ENCODE measurements at regions not wholly inside any gene's neighbourhood (a gene's known extent, or its start where the extent isn't known, plus 50 kb on each side); places are given as distances from the start of the nearest gene placed in this dataset.
"Not testable (repeated sequence)": the region's sequence is repeated elsewhere in the genome, so short reads cannot be mapped to it uniquely, and the experiment has no call there.

DNA sequence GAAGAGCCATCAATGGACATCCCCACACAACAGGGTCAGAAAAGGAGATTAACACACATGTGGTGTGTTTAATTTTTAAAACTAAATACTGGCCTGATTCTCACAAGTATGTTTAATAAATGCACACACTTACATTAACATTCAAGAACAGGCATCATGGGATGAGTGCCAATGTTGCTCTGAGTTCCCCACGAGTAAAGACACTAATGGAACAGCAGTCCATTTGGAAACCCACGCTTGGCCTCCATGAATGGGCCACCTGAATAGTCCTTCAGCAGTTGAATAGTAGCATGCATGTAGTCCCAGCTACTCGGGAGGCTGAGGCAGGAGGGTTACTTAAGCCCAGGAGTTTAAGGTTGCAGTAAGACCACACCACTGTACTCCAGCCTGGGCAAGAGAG, 195.2 kb upstream of the IPO5 start:
- Histone ChIP-seq H3K4me3 (ENCODE audit: low read depth, low read length) (no peak overlapping the region), H3K36me3 (ENCODE audit: control insufficient read depth, insufficient read depth, low read length) (no peaks in the 10 kb centered on the region), H3K27me3 (ENCODE audit: control insufficient read depth, insufficient read depth, low read length) (no peaks in the 10 kb centered on the region)
- DNase-seq (ENCODE audit: low read depth) = no peak
- TF ChIP-seq, protein P1, sequence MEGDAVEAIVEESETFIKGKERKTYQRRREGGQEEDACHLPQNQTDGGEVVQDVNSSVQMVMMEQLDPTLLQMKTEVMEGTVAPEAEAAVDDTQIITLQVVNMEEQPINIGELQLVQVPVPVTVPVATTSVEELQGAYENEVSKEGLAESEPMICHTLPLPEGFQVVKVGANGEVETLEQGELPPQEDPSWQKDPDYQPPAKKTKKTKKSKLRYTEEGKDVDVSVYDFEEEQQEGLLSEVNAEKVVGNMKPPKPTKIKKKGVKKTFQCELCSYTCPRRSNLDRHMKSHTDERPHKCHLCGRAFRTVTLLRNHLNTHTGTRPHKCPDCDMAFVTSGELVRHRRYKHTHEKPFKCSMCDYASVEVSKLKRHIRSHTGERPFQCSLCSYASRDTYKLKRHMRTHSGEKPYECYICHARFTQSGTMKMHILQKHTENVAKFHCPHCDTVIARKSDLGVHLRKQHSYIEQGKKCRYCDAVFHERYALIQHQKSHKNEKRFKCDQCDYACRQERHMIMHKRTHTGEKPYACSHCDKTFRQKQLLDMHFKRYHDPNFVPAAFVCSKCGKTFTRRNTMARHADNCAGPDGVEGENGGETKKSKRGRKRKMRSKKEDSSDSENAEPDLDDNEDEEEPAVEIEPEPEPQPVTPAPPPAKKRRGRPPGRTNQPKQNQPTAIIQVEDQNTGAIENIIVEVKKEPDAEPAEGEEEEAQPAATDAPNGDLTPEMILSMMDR (IDR thresholded peaks at IDR 0.05; ENCODE audit: insufficient read depth, low read length, severe bottlenecking) = no peak
- no peak for FAIRE-seq

DNA sequence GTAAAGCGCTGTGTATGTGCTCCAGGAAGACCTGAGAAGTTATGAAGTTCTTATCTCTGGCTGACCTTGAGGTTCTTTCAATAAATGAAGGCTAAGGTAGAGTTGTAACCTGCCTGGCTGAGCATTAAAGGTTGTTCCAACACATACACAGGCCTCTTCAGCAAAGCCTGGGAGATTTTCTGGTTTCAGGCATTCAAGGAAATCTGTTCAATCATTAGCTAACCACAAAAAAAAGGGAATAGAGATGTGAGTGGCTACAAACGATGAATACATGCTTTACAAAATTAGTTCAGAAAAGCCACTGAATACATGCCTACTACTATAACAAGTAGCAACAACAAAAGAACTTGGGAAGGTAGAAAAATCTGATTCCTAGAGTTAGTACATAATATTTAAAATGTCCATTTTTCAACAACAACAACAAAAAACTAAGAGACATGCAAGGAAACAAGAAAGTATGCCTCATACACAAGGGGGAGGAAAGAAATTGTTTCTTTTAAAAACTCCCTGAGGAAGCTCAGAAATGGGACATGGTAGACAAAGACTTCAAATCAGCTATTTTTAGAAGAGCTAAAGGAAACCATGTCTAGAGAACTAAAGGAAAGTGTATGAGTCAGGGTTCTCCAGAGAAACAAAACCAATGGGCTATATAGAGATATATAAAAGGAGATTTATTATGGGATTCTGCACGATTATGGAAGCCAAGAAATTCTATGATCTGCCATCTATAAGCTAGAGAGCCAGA, 191.5 kb upstream of the IPO5 start:
- no peak for FAIRE-seq
- Histone ChIP-seq H3K4me3 (ENCODE audit: low read depth, low read length) (no peak overlapping the region), H3K27me3 (ENCODE audit: control insufficient read depth, insufficient read depth, low read length) (no peaks in the 10 kb centered on the region), H3K36me3 (ENCODE audit: control insufficient read depth, insufficient read depth, low read length) (no peaks in the 10 kb centered on the region)
- TF ChIP-seq, protein P1 (IDR thresholded peaks at IDR 0.05; ENCODE audit: insufficient read depth, low read length, severe bottlenecking) = no peak
- no peak for DNase-seq (ENCODE audit: low read depth)

DNA sequence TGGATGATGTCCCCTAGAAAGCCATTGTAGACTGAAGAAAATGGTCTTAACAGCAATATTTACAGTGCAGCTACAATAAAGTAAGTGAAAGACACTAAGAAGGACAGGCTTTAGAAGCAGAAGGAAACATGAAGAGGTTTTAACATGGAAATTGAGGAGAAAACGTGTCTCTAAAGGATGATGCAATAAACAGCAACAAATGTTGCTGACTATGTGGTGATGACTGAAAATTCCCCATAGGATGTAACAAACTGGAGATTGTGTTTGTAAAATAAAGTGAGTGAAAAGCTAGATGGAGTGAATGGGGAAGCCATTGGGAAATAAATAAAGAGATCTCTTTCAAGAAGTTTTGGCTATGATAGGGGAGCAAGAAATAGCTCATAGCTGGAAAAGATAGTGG, 186.7 kb upstream of the IPO5 start:
- Histone ChIP-seq H3K27me3 (ENCODE audit: control insufficient read depth, insufficient read depth, low read length) (no peaks in the 10 kb centered on the region), H3K4me3 (ENCODE audit: low read depth, low read length) (no peak overlapping the region), H3K36me3 (ENCODE audit: control insufficient read depth, insufficient read depth, low read length) (no peaks in the 10 kb centered on the region)
- TF ChIP-seq, protein P1 (IDR thresholded peaks at IDR 0.05; ENCODE audit: insufficient read depth, low read length, severe bottlenecking) = no peak
- FAIRE-seq = no peak
- no peak for DNase-seq (ENCODE audit: low read depth)

DNA sequence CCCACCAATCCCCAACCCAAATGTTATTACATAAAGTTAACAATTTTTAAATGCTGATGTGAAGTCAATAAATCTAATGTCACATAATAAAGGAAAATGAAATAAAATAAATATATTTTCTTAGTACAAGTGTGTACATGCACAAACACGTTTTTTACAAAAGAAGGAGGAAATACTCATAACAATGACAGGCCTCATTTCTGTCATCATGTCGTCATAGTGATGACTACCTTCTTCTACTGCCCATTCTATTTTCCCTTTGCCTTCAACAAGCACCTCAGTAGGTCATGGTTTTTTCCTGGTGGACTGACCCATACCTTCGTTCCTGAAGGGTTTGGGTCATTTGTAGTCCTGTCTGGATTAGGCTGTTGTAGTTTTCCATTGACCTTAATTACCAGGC, 185.3 kb upstream of the IPO5 start:
- FAIRE-seq = no peak
- DNase-seq (ENCODE audit: low read depth) = peak; percentile 66

DNA sequence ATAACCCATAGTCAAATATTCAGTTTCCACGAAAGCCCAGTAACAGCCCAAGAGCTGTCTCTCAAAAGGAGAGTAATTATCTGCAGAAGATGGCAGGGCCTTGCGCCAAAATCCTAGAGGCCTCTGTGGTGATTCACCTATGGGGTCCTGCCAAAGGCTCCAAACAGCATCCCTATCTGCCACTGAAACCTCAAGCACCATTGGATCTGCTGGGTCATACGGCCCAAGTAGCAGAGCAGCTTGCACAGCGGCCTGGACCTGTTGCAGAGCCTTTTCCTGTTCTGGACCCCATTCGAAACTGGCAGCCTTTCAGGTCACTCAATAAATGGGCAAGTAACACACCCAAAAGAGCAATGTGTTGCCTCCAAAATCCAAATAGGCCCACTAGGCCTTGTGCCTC, 183.2 kb upstream of the IPO5 start:
- not testable (repeated sequence) for FAIRE-seq; DNase-seq (ENCODE audit: low read depth); H3K4me3 ChIP-seq (ENCODE audit: low read depth, low read length); H3K27me3 ChIP-seq (ENCODE audit: control insufficient read depth, insufficient read depth, low read length); H3K36me3 ChIP-seq (ENCODE audit: control insufficient read depth, insufficient read depth, low read length)

More for the DNA sequence above, 185.3 kb upstream of the IPO5 start:
- Histone ChIP-seq H3K27me3 (ENCODE audit: control insufficient read depth, insufficient read depth, low read length) (no peaks in the 10 kb centered on the region), H3K4me3 (ENCODE audit: low read depth, low read length) (no peak overlapping the region), H3K36me3 (ENCODE audit: control insufficient read depth, insufficient read depth, low read length) (no peaks in the 10 kb centered on the region)
- TF ChIP-seq, protein P1 (IDR thresholded peaks at IDR 0.05; ENCODE audit: insufficient read depth, low read length, severe bottlenecking) = no peak

DNA sequence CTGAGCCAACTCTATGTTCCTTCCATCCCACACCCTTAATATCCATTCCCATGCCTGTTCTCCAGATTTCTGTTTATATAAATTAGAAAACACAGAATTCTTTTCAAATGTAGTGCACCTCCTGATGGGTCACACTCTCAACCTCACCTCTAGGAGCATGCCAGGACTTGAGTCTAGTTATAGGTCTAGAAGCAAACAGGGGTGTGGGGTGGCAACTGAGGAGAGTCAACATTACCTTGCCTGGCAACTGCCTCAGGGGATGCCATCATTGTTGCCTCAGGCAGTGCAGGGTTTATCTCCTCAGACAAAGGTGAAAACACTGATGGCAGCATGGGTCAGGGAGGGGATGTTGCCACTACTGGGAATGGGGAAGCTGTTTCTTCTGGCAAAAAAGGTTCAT, 181.0 kb upstream of the IPO5 start:
- H3K4me3 ChIP-seq (ENCODE audit: low read depth, low read length); FAIRE-seq; H3K27me3 ChIP-seq (ENCODE audit: control insufficient read depth, insufficient read depth, low read length); H3K36me3 ChIP-seq (ENCODE audit: control insufficient read depth, insufficient read depth, low read length): not testable (repeated sequence)
- DNase-seq (ENCODE audit: low read depth) = peak; percentile 43

DNA sequence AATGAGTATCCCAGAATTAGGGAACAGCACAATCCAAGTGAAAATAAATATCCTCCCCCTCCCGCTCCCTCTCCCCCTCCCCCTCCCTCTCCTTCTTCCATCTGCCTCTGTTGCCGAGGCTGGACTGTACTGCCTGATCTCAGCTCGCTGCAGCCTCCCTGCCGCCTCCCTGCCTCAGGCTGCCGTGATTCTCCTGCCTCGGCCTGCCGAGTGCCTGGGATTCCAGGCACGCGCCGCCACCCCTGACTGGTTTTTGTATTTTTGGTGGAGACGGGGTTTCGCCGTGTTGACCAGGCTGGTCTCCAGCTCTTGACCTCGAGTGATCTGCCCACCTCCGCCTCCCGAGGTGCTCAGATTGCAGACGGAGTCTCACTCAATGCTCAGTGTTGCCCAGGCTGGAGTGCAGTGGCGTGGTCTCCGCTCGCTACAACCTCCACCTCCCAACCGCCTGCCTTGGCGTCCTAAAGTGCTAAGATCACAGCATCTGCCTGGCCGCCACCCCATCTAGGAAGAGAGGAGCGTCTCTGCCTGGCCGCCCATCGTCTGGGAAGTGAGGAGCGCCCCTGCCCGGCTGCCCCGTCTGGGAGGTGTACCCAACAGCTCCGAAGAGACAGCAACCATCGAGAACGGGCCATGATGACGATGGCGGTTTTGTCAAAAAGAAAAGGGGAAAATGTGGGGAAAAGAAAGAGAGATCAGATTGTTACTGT, 178.9 kb upstream of the IPO5 start:
- H3K36me3 ChIP-seq (ENCODE audit: control insufficient read depth, insufficient read depth, low read length); H3K4me3 ChIP-seq (ENCODE audit: low read depth, low read length); FAIRE-seq; H3K27me3 ChIP-seq (ENCODE audit: control insufficient read depth, insufficient read depth, low read length); DNase-seq (ENCODE audit: low read depth): not testable (repeated sequence)

Data from bronchial epithelial cell (primary cell).